ENCODE measurements at regions not wholly inside any gene's neighbourhood (a gene's known extent, or its start where the extent isn't known, plus 50 kb on each side); places are given as distances from the start of the nearest gene placed in this dataset.

DNA sequence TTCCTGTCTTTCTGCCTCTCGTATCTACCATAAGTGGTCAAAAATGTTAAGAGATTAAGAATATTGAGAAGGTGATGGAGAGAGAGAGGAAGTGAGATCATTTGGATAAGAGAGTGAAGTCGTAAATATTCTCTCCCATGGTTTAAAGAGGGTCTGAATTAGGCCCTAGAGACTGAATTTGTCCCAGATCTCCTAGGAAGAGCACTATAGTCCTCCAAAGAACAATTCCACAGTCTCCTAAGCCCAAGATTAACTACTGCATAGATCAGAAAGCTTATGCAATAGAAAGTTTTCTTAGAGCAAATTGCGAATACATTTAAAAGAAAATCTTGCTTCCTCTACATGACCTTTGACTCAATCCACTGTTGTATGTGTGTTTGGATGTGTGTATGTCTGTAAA is 598.8 kb downstream of the TUSC7 start:
- no peak for DNase-seq
- H3K27me3 ChIP-seq (ENCODE audit: insufficient read depth), result no peaks in the 10 kb centered on the region
- ChIA-PET CTCF (no interaction called here), POLR2A (no interaction called here)
- H3K9me2 ChIP-seq, result no peaks in the 10 kb centered on the region
- no peaks in the 10 kb centered on the region for H3F3A ChIP-seq (replicated peaks; ENCODE audit: insufficient read depth)
- 71% methylated on average over 3 of the region's 3 CpGs for WGBS (ENCODE audit: low lambda C conversion rate)
- H4K20me1 ChIP-seq (ENCODE audit: insufficient read depth), result no peaks in the 10 kb centered on the region
- no peaks in the 10 kb centered on the region for H3K36me3 ChIP-seq (replicated peaks in 1 of 2; ENCODE audit: control insufficient read depth in 1 of 2, insufficient read depth in 2 of 2, low read length in 1 of 2)
- no peaks in the 10 kb centered on the region for H3K79me2 ChIP-seq (ENCODE audit: insufficient read depth)
- no peak for TF ChIP-seq NRF1 (IDR thresholded peaks at IDR 0.05; ENCODE audit: low read depth, low read length)
- no peak for TF ChIP-seq FOSL2 (IDR thresholded peaks at IDR 0.05; ENCODE audit: borderline replicate concordance, low read depth)
- no peak for TF ChIP-seq FOXJ3 (CRISPR knock-in tag; IDR thresholded peaks at IDR 0.05)
- TF ChIP-seq RFX5 (IDR thresholded peaks at IDR 0.05; ENCODE audit: low read length), result no peak
- no peak for TF ChIP-seq PBX3 (IDR thresholded peaks at IDR 0.05)
- TF ChIP-seq, protein P1, sequence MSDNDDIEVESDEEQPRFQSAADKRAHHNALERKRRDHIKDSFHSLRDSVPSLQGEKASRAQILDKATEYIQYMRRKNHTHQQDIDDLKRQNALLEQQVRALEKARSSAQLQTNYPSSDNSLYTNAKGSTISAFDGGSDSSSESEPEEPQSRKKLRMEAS (IDR thresholded peaks at IDR 0.05; ENCODE audit: low read depth), result no peak
- no peak for TF ChIP-seq TAF1 (IDR thresholded peaks at IDR 0.05; ENCODE audit: borderline replicate concordance, low read depth, low read length)
- TF ChIP-seq SMC3 (IDR thresholded peaks at IDR 0.05; ENCODE audit: low read depth, low read length), result no peak
- TF ChIP-seq RCOR1 (IDR thresholded peaks at IDR 0.05; ENCODE audit: low read length), result no peak
- no peak overlapping the region for H3K4me3 ChIP-seq (ENCODE audit: low read depth in 2 of 2, low read length in 1 of 2)
- no peaks in the 10 kb centered on the region; a peak in 1 of 4 replicates for H3K4me1 ChIP-seq (ENCODE audit: control insufficient read depth in 1 of 2, insufficient read depth in 2 of 2, low read depth in 1 of 2, low read length in 1 of 2)
- H3K27ac ChIP-seq (ENCODE audit: low read depth in 2 of 2, low read length in 1 of 2), result no peak overlapping the region
- H2AFZ ChIP-seq (ENCODE audit: low read depth), result no peak overlapping the region
- no peaks in the 10 kb centered on the region for H3K9me3 ChIP-seq
- H3K4me2 ChIP-seq, result no peak overlapping the region
- no peak overlapping the region for H3K9ac ChIP-seq

- H3K9me2 ChIP-seq, result no peaks in the 10 kb centered on the region
- H2AFZ ChIP-seq (ENCODE audit: low read depth), result no peak overlapping the region
- no peaks in the 10 kb centered on the region for H3F3A ChIP-seq (replicated peaks; ENCODE audit: insufficient read depth)
- H3K79me2 ChIP-seq (ENCODE audit: insufficient read depth), result no peaks in the 10 kb centered on the region
- H3K4me3 ChIP-seq (ENCODE audit: low read depth in 2 of 2, low read length in 1 of 2), result no peak overlapping the region
- WGBS (ENCODE audit: low lambda C conversion rate), result 73% methylated on average over 1 of the region's 1 CpG
- H3K36me3 ChIP-seq (replicated peaks in 1 of 2; ENCODE audit: control insufficient read depth in 1 of 2, insufficient read depth in 2 of 2, low read length in 1 of 2), result no peaks in the 10 kb centered on the region
- no peaks in the 10 kb centered on the region for H3K9me3 ChIP-seq
- H3K4me1 ChIP-seq (ENCODE audit: control insufficient read depth in 1 of 2, insufficient read depth in 2 of 2, low read depth in 1 of 2, low read length in 1 of 2), result no peaks in the 10 kb centered on the region; a peak in 1 of 4 replicates
- ChIA-PET CTCF (no interaction called here), POLR2A (no interaction called here)
- H3K27me3 ChIP-seq (ENCODE audit: insufficient read depth), result no peaks in the 10 kb centered on the region
- no peaks in the 10 kb centered on the region for H4K20me1 ChIP-seq (ENCODE audit: insufficient read depth)
- H3K4me2 ChIP-seq, result no peak overlapping the region
- no peak for DNase-seq
- no peak overlapping the region for H3K9ac ChIP-seq
- no peak overlapping the region for H3K27ac ChIP-seq (ENCODE audit: low read depth in 2 of 2, low read length in 1 of 2)
- TF ChIP-seq, protein P2, sequence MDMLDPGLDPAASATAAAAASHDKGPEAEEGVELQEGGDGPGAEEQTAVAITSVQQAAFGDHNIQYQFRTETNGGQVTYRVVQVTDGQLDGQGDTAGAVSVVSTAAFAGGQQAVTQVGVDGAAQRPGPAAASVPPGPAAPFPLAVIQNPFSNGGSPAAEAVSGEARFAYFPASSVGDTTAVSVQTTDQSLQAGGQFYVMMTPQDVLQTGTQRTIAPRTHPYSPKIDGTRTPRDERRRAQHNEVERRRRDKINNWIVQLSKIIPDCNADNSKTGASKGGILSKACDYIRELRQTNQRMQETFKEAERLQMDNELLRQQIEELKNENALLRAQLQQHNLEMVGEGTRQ (IDR thresholded peaks at IDR 0.05; ENCODE audit: borderline replicate concordance, low read depth, low read length), result no peak
- TF ChIP-seq MEF2A (IDR thresholded peaks at IDR 0.05; ENCODE audit: borderline replicate concordance, low read depth) (no peak), CTCF (IDR thresholded peaks at IDR 0.05) (no peak), RAD21 (IDR thresholded peaks at IDR 0.05; ENCODE audit: low read length) (no peak), NRF1 (IDR thresholded peaks at IDR 0.05; ENCODE audit: low read depth, low read length) (no peak), SMC3 (IDR thresholded peaks at IDR 0.05; ENCODE audit: low read depth, low read length) (no peak), EP300 (IDR thresholded peaks at IDR 0.05; ENCODE audit: borderline replicate concordance in 1 of 2, low read depth in 1 of 2, low read length in 1 of 2) (no peak), NFIC (IDR thresholded peaks at IDR 0.05; ENCODE audit: borderline replicate concordance) (no peak), EZH2phosphoT487 (IDR thresholded peaks at IDR 0.05; ENCODE audit: borderline replicate concordance, low read depth) (no peak), FOSL2 (IDR thresholded peaks at IDR 0.05; ENCODE audit: borderline replicate concordance, low read depth) (no peak), POLR2AphosphoS5 (IDR thresholded peaks at IDR 0.05; ENCODE audit: low read depth, low read length) (no peak), MXI1 (IDR thresholded peaks at IDR 0.05; ENCODE audit: low read depth, low read length) (no peak), YY1 (IDR thresholded peaks at IDR 0.05; ENCODE audit: low read depth) (no peak), GABPA (IDR thresholded peaks at IDR 0.05; ENCODE audit: low read depth) (no peak)
- TF ChIP-seq, protein P3, sequence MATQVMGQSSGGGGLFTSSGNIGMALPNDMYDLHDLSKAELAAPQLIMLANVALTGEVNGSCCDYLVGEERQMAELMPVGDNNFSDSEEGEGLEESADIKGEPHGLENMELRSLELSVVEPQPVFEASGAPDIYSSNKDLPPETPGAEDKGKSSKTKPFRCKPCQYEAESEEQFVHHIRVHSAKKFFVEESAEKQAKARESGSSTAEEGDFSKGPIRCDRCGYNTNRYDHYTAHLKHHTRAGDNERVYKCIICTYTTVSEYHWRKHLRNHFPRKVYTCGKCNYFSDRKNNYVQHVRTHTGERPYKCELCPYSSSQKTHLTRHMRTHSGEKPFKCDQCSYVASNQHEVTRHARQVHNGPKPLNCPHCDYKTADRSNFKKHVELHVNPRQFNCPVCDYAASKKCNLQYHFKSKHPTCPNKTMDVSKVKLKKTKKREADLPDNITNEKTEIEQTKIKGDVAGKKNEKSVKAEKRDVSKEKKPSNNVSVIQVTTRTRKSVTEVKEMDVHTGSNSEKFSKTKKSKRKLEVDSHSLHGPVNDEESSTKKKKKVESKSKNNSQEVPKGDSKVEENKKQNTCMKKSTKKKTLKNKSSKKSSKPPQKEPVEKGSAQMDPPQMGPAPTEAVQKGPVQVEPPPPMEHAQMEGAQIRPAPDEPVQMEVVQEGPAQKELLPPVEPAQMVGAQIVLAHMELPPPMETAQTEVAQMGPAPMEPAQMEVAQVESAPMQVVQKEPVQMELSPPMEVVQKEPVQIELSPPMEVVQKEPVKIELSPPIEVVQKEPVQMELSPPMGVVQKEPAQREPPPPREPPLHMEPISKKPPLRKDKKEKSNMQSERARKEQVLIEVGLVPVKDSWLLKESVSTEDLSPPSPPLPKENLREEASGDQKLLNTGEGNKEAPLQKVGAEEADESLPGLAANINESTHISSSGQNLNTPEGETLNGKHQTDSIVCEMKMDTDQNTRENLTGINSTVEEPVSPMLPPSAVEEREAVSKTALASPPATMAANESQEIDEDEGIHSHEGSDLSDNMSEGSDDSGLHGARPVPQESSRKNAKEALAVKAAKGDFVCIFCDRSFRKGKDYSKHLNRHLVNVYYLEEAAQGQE (IDR thresholded peaks at IDR 0.05; ENCODE audit: low read depth, low read length), result no peak
- TF ChIP-seq, protein P1 (IDR thresholded peaks at IDR 0.05; ENCODE audit: low read depth), result no peak
Observed at GRCh38 chr3:117308756-117309155, 599.2 kb downstream of the TUSC7 start.
